ENCODE measurements at regions not wholly inside any gene's neighbourhood (a gene's known extent, or its start where the extent isn't known, plus 50 kb on each side); places are given as distances from the start of the nearest gene placed in this dataset.

GRCh38 chr13:34816245-34816884, 125.7 kb upstream of the NBEA start:
- DNase-seq (ENCODE audit: low spot score) = no peak
- in situ Hi-C loops (cut with HindIII; ENCODE audit: low sequenced_read_pairs) = no loop called here

- in situ Hi-C loops (cut with HindIII; ENCODE audit: low sequenced_read_pairs) = no loop called here
- DNase-seq (ENCODE audit: low spot score) = no peak
Measured at GRCh38 chr13:34816908-34817665, 125.0 kb upstream of the NBEA start.

GRCh38 chr13:34822650-34823049, 119.4 kb upstream of the NBEA start:
- in situ Hi-C loops (cut with HindIII; ENCODE audit: low sequenced_read_pairs) = no loop called here
- no peak for DNase-seq (ENCODE audit: low spot score)

GRCh38 chr13:34826432-34826831, 115.6 kb upstream of the NBEA start:
- in situ Hi-C loops (cut with HindIII; ENCODE audit: low sequenced_read_pairs) = no loop called here
- no peak for DNase-seq (ENCODE audit: low spot score)

GRCh38 chr13:34833562-34834182, 108.4 kb upstream of the NBEA start:
- in situ Hi-C loops (cut with HindIII; ENCODE audit: low sequenced_read_pairs) = no loop called here
- DNase-seq (ENCODE audit: low spot score) = no peak

- in situ Hi-C loops (cut with HindIII; ENCODE audit: low sequenced_read_pairs) = no loop called here
- DNase-seq (ENCODE audit: low spot score) = no peak
Measured at GRCh38 chr13:34842466-34842865, 99.6 kb upstream of the NBEA start.

GRCh38 chr13:34847766-34848165, 94.3 kb upstream of the NBEA start:
- no peak for DNase-seq (ENCODE audit: low spot score)
- in situ Hi-C loops (cut with HindIII; ENCODE audit: low sequenced_read_pairs) = no loop called here

- in situ Hi-C loops (cut with HindIII; ENCODE audit: low sequenced_read_pairs) = no loop called here
Measured at GRCh38 chr13:34849406-34849805, 92.7 kb upstream of the NBEA start.

GRCh38 chr13:34853161-34853560, 88.9 kb upstream of the NBEA start:
- DNase-seq (ENCODE audit: low spot score) = no peak
- in situ Hi-C loops (cut with HindIII; ENCODE audit: low sequenced_read_pairs) = no loop called here

More at GRCh38 chr13:34849406-34849805, 92.7 kb upstream of the NBEA start:
- DNase-seq (ENCODE audit: low spot score) = no peak

- in situ Hi-C loops (cut with HindIII; ENCODE audit: low sequenced_read_pairs) = no loop called here
Measured at GRCh38 chr13:34857558-34858325, 84.3 kb upstream of the NBEA start.

GRCh38 chr13:34862311-34862710, 79.8 kb upstream of the NBEA start:
- DNase-seq (ENCODE audit: low spot score) = no peak
- in situ Hi-C loops (cut with HindIII; ENCODE audit: low sequenced_read_pairs) = no loop called here

More at GRCh38 chr13:34857558-34858325, 84.3 kb upstream of the NBEA start:
- DNase-seq (ENCODE audit: low spot score) = no peak

GRCh38 chr13:34862716-34863115, 79.4 kb upstream of the NBEA start:
- in situ Hi-C loops (cut with HindIII; ENCODE audit: low sequenced_read_pairs) = no loop called here

GRCh38 chr13:34863360-34864135, 78.5 kb upstream of the NBEA start:
- in situ Hi-C loops (cut with HindIII; ENCODE audit: low sequenced_read_pairs) = no loop called here
- no peak for DNase-seq (ENCODE audit: low spot score)

More at GRCh38 chr13:34862716-34863115, 79.4 kb upstream of the NBEA start:
- DNase-seq (ENCODE audit: low spot score) = no peak

- no peak for DNase-seq (ENCODE audit: low spot score)
- in situ Hi-C loops (cut with HindIII; ENCODE audit: low sequenced_read_pairs) = no loop called here
Measured at GRCh38 chr13:34864671-34865070, 77.4 kb upstream of the NBEA start.

- no peak for DNase-seq (ENCODE audit: low spot score)
- in situ Hi-C loops (cut with HindIII; ENCODE audit: low sequenced_read_pairs) = no loop called here
Measured at GRCh38 chr13:34867590-34867989, 74.5 kb upstream of the NBEA start.

GRCh38 chr13:34868733-34869132, 73.3 kb upstream of the NBEA start:
- DNase-seq (ENCODE audit: low spot score) = no peak

GRCh38 chr13:34869696-34870095, 72.4 kb upstream of the NBEA start:
- in situ Hi-C loops (cut with HindIII; ENCODE audit: low sequenced_read_pairs) = no loop called here
- DNase-seq (ENCODE audit: low spot score) = peak; percentile 19

More at GRCh38 chr13:34868733-34869132, 73.3 kb upstream of the NBEA start:
- in situ Hi-C loops (cut with HindIII; ENCODE audit: low sequenced_read_pairs) = no loop called here

GRCh38 chr13:34878329-34878728, 63.7 kb upstream of the NBEA start:
- in situ Hi-C loops (cut with HindIII; ENCODE audit: low sequenced_read_pairs) = no loop called here
- no peak for DNase-seq (ENCODE audit: low spot score)

- in situ Hi-C loops (cut with HindIII; ENCODE audit: low sequenced_read_pairs) = no loop called here
- DNase-seq (ENCODE audit: low spot score) = no peak
Measured at GRCh38 chr13:34879851-34880250, 62.2 kb upstream of the NBEA start.
